SK-N-SH (cell line): ENCODE measurements at regions not wholly inside any gene's neighbourhood (a gene's known extent, or its start where the extent isn't known, plus 50 kb on each side); places are given as distances from the start of the nearest gene placed in this dataset.

Source experiments
- FOXM1 ChIP-seq: IDR thresholded peaks from 2 replicates; pipeline ENCODE4 v1.4.0; 2012; ENCODE audit warnings: low read depth, mild to moderate bottlenecking
- GATA2 ChIP-seq: sonication (generic); formaldehyde crosslinking; IDR thresholded peaks from 2 replicates; pipeline ENCODE4 v1.5.0; 2020; ENCODE audit warnings: mild to moderate bottlenecking, missing genetic modification reagents
- JUND ChIP-seq: IDR thresholded peaks from 2 replicates; pipeline ENCODE4 v1.4.0; 2012
- RCOR1 ChIP-seq: fragments of 150-350 bp; IDR thresholded peaks from 2 replicates; pipeline ENCODE4 v1.6.1; 2017; ENCODE audit warnings: antibody characterized with exemption, low read length
- RXRA ChIP-seq: IDR thresholded peaks from 2 replicates; pipeline ENCODE4 v1.4.0; 2012; ENCODE audit warnings: low read depth, mild to moderate bottlenecking, borderline replicate concordance
- SMC3 ChIP-seq: IDR thresholded peaks from 2 replicates; pipeline ENCODE4 v1.6.1; 2012; ENCODE audit warnings: low read depth, low read length, improper control_type of control experiment
- TF ChIP-seq, protein P1 (sequence below): IDR thresholded peaks from 2 replicates; pipeline ENCODE4 v1.4.0; 2012; ENCODE audit warnings: low read depth, borderline replicate concordance
- TF ChIP-seq, protein P2 (sequence below): fragments of 200-600 bp; sonication (generic); IDR thresholded peaks from 2 replicates; pipeline ENCODE4 v1.6.1; 2017; ENCODE audit warnings: antibody characterized with exemption, mild to moderate bottlenecking, moderate library complexity
- TF ChIP-seq, protein P3 (sequence below): IDR thresholded peaks from 2 replicates; pipeline ENCODE4 v1.4.0; 2012; ENCODE audit warnings: low read depth
- TF ChIP-seq, protein P4 (sequence below): IDR thresholded peaks from 2 replicates; pipeline ENCODE4 v1.6.1; 2012; ENCODE audit warnings: mild to moderate bottlenecking, low read depth, low read length, moderate library complexity

DNA sequence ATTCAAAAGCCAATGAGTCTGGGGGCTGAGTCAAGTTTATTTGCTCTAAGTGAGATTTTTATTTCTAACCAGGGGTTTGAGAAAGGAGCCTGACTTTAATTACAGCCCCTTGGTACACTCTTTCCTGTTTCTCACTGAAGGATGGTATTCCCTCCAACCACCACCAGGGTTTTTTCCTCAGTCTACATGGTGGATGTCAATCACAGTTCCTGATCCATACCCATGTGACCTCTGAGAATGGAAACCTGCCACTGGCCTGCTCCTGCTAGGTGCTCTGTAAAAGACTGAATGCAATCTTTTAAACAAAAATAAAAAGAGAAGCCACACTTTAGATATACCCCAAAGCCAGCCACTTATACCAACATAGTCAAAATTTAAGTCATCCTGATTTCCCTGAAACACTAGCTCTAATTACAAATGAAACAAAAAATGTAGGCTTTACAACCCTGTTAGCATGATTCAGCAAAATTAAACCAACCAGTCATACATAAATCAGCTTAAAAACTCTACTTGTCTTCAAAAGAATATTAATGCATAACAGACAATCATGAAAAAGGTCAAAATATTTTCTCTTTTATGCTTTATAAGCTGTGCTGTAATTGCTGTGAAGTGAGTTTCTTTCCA is 112.1 kb upstream of the NWD2 start:
- TF ChIP-seq RXRA (no peak), JUND (no peak), GATA2 (no peak), RCOR1 (no peak), FOXM1 (no peak), SMC3 (no peak)
- TF ChIP-seq, protein P1, sequence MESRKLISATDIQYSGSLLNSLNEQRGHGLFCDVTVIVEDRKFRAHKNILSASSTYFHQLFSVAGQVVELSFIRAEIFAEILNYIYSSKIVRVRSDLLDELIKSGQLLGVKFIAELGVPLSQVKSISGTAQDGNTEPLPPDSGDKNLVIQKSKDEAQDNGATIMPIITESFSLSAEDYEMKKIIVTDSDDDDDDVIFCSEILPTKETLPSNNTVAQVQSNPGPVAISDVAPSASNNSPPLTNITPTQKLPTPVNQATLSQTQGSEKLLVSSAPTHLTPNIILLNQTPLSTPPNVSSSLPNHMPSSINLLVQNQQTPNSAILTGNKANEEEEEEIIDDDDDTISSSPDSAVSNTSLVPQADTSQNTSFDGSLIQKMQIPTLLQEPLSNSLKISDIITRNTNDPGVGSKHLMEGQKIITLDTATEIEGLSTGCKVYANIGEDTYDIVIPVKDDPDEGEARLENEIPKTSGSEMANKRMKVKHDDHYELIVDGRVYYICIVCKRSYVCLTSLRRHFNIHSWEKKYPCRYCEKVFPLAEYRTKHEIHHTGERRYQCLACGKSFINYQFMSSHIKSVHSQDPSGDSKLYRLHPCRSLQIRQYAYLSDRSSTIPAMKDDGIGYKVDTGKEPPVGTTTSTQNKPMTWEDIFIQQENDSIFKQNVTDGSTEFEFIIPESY, result no peak
- TF ChIP-seq, protein P2, sequence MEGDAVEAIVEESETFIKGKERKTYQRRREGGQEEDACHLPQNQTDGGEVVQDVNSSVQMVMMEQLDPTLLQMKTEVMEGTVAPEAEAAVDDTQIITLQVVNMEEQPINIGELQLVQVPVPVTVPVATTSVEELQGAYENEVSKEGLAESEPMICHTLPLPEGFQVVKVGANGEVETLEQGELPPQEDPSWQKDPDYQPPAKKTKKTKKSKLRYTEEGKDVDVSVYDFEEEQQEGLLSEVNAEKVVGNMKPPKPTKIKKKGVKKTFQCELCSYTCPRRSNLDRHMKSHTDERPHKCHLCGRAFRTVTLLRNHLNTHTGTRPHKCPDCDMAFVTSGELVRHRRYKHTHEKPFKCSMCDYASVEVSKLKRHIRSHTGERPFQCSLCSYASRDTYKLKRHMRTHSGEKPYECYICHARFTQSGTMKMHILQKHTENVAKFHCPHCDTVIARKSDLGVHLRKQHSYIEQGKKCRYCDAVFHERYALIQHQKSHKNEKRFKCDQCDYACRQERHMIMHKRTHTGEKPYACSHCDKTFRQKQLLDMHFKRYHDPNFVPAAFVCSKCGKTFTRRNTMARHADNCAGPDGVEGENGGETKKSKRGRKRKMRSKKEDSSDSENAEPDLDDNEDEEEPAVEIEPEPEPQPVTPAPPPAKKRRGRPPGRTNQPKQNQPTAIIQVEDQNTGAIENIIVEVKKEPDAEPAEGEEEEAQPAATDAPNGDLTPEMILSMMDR, result peak; percentile 27; the same call in 1 of the 2 replicates
- TF ChIP-seq, protein P3, sequence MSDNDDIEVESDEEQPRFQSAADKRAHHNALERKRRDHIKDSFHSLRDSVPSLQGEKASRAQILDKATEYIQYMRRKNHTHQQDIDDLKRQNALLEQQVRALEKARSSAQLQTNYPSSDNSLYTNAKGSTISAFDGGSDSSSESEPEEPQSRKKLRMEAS, result no peak
- TF ChIP-seq, protein P4, sequence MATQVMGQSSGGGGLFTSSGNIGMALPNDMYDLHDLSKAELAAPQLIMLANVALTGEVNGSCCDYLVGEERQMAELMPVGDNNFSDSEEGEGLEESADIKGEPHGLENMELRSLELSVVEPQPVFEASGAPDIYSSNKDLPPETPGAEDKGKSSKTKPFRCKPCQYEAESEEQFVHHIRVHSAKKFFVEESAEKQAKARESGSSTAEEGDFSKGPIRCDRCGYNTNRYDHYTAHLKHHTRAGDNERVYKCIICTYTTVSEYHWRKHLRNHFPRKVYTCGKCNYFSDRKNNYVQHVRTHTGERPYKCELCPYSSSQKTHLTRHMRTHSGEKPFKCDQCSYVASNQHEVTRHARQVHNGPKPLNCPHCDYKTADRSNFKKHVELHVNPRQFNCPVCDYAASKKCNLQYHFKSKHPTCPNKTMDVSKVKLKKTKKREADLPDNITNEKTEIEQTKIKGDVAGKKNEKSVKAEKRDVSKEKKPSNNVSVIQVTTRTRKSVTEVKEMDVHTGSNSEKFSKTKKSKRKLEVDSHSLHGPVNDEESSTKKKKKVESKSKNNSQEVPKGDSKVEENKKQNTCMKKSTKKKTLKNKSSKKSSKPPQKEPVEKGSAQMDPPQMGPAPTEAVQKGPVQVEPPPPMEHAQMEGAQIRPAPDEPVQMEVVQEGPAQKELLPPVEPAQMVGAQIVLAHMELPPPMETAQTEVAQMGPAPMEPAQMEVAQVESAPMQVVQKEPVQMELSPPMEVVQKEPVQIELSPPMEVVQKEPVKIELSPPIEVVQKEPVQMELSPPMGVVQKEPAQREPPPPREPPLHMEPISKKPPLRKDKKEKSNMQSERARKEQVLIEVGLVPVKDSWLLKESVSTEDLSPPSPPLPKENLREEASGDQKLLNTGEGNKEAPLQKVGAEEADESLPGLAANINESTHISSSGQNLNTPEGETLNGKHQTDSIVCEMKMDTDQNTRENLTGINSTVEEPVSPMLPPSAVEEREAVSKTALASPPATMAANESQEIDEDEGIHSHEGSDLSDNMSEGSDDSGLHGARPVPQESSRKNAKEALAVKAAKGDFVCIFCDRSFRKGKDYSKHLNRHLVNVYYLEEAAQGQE, result no peak
